Hepatocyte (in vitro differentiated cells): ENCODE measurements at regions not wholly inside any gene's neighbourhood (a gene's known extent, or its start where the extent isn't known, plus 50 kb on each side); places are given as distances from the start of the nearest gene placed in this dataset.

Experiments
- EZH2 ChIP-seq: fragments of 200-600 bp; sonication (generic); IDR thresholded peaks from 2 replicates; pipeline ENCODE4 v1.6.1; 2016; ENCODE audit warnings: antibody characterized with exemption, mild to moderate bottlenecking, borderline replicate concordance
- EZH2phosphoT487 ChIP-seq: fragments of 200-600 bp; sonication (generic); IDR thresholded peaks from one replicate; pipeline ENCODE4 v1.6.1; 2018; ENCODE audit warnings: antibody characterized with exemption, mild to moderate bottlenecking, low read depth, moderate library complexity; ENCODE audit not compliant: unreplicated experiment, severe bottlenecking
- TF ChIP-seq, protein P1 (sequence below): fragments of 200-600 bp; sonication (generic); IDR thresholded peaks from 2 replicates; pipeline ENCODE4 v1.5.1; 2016; ENCODE audit warnings: antibody characterized with exemption, mild to moderate bottlenecking; ENCODE audit not compliant: poor library complexity

DNA sequence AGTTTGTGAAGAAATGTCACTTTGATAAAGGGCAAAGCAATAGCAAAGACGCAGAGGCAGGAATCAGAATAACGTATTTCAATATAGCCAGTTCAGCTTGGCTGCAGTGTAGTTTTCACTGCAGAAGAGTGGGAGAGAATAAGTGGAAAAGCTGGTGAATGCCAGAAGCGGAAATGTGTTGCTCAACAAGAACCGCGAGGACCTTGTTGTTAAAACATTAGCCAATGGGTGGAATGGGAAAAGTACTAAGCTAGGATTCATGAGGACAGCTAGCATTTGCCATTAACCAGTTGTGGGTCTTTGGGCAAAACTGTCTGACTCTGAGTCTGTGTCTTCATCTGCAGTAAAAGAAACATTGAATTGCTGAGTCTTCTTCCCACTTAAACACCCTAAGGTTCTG lies 292.9 kb upstream of the GRIP1 start:
- TF ChIP-seq, protein P1, sequence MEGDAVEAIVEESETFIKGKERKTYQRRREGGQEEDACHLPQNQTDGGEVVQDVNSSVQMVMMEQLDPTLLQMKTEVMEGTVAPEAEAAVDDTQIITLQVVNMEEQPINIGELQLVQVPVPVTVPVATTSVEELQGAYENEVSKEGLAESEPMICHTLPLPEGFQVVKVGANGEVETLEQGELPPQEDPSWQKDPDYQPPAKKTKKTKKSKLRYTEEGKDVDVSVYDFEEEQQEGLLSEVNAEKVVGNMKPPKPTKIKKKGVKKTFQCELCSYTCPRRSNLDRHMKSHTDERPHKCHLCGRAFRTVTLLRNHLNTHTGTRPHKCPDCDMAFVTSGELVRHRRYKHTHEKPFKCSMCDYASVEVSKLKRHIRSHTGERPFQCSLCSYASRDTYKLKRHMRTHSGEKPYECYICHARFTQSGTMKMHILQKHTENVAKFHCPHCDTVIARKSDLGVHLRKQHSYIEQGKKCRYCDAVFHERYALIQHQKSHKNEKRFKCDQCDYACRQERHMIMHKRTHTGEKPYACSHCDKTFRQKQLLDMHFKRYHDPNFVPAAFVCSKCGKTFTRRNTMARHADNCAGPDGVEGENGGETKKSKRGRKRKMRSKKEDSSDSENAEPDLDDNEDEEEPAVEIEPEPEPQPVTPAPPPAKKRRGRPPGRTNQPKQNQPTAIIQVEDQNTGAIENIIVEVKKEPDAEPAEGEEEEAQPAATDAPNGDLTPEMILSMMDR = no peak
- no peak for TF ChIP-seq EZH2
- no peak for TF ChIP-seq EZH2phosphoT487
